GM12891 (cell line): ENCODE measurements at regions not wholly inside any gene's neighbourhood (a gene's known extent, or its start where the extent isn't known, plus 50 kb on each side); places are given as distances from the start of the nearest gene placed in this dataset.

Experiments used
- DNase-seq: peaks from one replicate; pipeline ENCODE4 v3.0.0; 2011; ENCODE audit warnings: low spot score; ENCODE audit not compliant: insufficient read length
- FAIRE-seq: peaks from 2 replicates; lab custom pipeline; 2011; peaks lifted over from hg19 to GRCh38; lab: Jason Lieb, UNC
- PAX5 ChIP-seq: IDR thresholded peaks from 2 replicates; pipeline ENCODE4 v1.6.1; 2011; ENCODE audit warnings: low read length, moderate library complexity, mild to moderate bottlenecking; ENCODE audit not compliant: insufficient read depth, severe bottlenecking
- POLR2A ChIP-seq: IDR thresholded peaks from 2 replicates; pipeline ENCODE4 v1.6.1; 2011; ENCODE audit warnings: low read depth, low read length, control low read depth
- POLR2AphosphoS5 ChIP-seq: IDR thresholded peaks from 2 replicates; pipeline ENCODE4 v1.6.1; 2011; ENCODE audit warnings: low read depth, low read length, control low read depth
- POU2F2 ChIP-seq: IDR thresholded peaks from 2 replicates; pipeline ENCODE4 v1.6.1; 2011; ENCODE audit warnings: low read depth, mild to moderate bottlenecking, control low read depth, low read length, moderate library complexity
- SPI1 ChIP-seq: IDR thresholded peaks from 2 replicates; pipeline ENCODE4 v1.6.1; 2011; ENCODE audit warnings: low read depth, low read length, control low read depth
- TAF1 ChIP-seq: IDR thresholded peaks from 2 replicates; pipeline ENCODE4 v1.6.1; 2011; ENCODE audit warnings: low read depth, low read length, control low read depth

DNA sequence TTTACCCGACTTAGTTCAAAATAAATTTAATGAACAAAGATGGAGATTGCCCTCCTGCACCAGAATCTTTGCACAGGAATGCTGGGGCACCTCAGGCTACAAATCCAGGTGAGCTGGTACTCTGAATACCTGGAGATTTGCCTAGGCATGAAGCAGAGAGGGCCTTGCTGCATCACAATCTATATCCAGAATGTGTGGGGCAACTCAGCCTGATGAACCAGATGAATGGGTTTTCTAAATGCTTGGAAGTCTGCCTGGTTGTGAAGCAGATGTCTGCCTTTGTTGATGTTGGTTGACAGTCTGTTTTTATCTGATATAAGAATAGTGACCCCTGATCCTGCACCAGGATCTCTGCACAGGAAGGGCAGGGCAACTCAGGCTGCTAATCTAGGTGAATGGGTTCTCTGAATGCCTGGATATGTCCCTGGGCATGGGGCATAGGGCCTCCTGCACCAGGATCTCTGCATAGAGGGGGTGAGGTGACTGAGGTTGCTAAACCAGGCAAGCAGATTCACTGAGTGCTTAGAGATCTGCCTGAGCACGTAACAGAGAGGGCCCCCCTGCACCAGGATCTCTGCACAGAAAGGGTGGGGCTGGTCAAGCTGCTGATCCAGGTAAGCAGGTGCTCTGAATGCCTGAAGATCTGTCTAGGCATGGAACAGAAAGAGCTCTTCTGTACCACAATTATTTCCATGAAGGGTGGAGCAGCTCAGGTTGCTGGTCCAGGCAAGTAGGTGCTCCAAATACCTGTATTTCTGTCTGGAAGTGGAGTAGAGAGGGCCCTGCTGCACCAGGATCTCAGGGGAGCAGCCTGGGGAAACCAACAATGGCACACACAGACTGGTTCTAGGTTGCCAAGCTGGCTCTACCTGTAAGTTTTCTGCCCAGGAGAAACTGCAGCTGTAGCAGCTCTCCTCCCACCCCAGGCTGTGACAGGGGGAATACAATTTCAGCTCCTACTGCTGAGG lies 437.5 kb downstream of the MMUT start:
- no peak for DNase-seq

DNA sequence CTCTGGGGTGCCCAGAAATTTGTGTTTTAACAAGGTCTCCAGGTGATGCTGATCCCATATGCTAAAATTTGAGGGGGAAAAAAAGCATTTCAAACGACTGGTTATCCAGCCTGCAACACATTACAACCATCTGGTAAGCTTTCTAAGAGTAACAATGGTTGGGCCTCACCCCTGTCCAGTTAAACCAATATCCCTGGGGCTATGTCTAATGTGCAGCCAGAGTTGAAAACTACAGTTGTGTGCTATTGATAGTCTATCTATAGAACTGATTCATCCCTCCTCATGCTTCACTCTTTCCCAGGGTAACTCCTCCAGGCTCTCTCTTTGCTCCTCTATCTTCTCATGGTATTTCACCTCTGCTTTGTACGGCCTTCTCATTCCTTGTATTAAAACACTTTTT lies 458.3 kb downstream of the MMUT start:
- FAIRE-seq: no peak
- no peak for DNase-seq
- TF ChIP-seq POLR2A (no peak), TAF1 (no peak), POU2F2 (no peak), SPI1 (no peak), PAX5 (no peak), POLR2AphosphoS5 (no peak)

More for the DNA sequence above, 437.5 kb downstream of the MMUT start:
- no peak for FAIRE-seq
- TF ChIP-seq PAX5: no peak

DNA sequence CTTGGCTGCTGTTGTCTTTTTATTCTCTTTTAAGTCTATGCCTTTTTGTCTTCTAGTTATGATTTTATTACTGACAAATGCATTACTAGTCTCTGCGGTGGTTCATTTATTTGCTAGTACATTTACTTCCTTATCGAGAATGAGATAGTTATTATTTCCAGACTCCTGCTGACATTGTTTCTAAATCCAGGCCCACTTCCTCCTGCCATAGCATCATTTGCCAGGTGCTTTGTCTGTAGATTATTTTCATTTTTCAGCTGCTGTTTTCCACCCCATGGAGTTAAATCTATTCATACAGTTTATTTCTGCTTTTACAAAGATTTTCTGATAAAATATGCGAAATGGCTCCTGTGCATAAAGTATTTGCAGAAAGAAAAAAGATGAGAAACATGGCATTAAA lies 459.7 kb downstream of the MMUT start:
- FAIRE-seq (no peak), DNase-seq (no peak)
- no peak for TF ChIP-seq POLR2AphosphoS5
- no peak for TF ChIP-seq POU2F2
- no peak for TF ChIP-seq POLR2A
- TF ChIP-seq SPI1: no peak
- no peak for TF ChIP-seq PAX5
- TF ChIP-seq TAF1: no peak

DNA sequence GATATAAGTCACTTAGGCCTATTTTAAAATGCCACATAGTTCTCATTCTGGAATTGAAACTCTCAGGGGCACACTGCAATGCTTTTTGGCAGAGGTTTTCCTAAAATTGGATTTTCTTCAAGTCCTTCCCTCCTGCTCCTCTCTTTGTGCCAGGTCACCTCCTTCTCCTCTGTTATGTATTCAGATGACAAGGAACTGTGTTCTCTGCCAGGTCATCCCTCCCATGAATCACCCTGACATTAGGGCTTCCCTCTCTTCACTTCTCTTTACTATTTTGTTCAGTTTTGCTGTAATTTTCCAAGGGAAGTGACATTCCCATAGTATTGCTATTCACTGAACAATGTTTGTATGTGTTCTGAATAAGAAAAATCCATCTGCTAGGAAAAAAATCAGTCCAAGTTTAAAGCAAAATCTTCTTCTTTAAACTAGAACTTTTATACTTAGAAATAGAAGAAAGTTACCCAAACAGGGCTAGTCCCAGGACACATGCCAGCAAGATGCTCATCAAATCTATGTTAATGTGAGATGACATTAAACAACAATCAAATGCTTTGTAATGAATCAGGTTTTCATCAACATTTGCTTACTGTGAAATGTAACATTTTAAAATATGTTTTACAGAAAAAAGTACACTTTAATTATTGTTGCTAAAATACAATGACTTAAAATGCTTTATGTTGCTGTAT lies 461.1 kb downstream of the MMUT start:
- FAIRE-seq (no peak), DNase-seq (no peak)
- TF ChIP-seq TAF1: no peak
- TF ChIP-seq POU2F2: no peak
- TF ChIP-seq PAX5: no peak

DNA sequence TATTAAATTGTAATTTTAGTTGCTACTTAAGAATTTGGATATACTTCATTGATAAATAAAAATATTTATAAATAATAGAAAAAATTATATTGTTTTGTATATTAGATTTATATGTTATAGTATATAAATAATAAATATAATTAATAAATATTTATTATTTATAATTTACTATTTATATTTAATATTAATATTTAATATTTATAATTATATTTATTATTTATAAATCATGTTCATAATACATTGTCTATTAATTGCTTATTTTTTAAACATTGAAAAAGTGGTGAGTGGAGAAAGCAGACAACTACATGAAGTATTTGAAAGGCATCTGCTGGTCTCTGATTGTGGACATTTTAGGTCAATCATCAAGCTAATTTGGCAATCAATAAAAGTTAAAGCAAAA lies 464.5 kb downstream of the MMUT start:
- no peak for TF ChIP-seq TAF1
- TF ChIP-seq POU2F2: no peak
- no peak for TF ChIP-seq SPI1
- no peak for TF ChIP-seq POLR2A
- no peak for TF ChIP-seq POLR2AphosphoS5
- TF ChIP-seq PAX5: no peak
- FAIRE-seq (no peak), DNase-seq (no peak)

DNA sequence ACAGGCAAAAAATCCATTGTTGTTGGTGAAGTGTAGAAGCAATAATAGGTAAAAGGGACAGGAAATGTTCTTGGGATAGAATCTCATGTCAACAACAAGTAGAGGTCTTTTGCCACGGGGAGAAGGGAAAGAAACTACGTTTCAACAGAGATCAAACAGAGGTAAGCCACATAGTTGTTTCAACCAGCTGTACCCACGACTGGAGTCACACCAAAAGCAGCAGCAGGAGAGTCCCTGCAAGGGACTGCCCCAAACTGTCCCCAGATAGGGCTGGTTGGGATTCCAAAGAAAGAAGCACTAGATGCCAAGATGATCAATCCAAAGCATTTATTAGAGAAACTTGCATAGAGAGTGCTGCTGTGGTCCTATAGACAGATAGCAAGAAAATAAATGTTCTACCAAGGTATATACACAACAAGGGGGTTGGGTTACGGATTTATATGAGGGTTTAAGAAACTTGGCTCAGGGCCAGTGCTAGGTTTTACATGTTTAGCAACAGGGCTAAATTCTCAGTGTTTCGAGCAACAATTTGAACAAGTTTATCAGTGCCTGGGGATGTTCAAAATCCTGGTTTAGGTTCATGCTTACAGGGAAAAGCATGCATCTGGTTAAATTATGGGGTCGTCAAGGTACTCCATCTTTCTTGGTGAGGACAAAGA lies 466.5 kb downstream of the MMUT start:
- no peak for DNase-seq
- no peak for FAIRE-seq
- TF ChIP-seq PAX5: no peak
- TF ChIP-seq POU2F2: no peak
- no peak for TF ChIP-seq POLR2AphosphoS5
- no peak for TF ChIP-seq TAF1
- TF ChIP-seq POLR2A: no peak

DNA sequence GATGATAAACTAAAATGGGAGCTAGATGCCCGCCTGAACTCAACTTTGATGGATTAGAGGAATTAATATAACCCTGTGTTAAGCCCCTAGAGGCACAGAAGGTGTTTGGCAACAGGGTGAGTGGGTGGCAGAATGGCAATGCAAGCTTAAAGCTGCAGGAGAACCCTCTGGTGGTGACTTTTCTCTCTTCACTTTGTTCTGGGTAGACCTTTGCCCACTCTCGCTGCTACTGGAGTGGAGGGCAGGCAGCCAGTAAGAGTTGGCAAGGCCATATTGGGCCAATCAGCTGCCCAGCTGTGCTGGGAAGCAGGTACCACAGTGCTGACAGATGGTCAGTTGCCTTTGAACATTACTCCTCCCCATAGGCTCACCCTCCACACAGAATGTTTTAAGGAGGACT lies 468.2 kb downstream of the MMUT start:
- TF ChIP-seq POLR2A (no peak), TAF1 (no peak), SPI1 (no peak), PAX5 (no peak)

DNA sequence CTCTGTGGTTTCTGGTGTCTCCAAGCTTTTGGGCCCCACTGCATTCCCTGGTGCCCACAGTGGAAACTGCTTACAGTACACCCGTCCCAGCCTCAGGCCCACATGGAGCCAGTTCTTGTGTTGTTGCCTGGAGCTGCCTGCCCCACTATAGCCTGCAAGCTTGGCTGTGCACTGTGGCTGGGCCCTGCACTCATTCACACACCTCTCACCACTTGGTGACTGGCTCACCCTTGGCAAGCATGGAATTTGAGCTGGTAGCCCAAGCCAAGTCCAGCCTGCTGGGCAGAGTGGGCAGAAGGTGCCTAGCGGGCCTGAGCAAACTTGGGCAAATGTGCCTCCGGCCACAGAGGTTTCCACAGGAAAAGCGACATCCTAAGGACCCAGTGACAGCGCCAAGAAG lies 472.3 kb downstream of the MMUT start:
- DNase-seq (no peak), FAIRE-seq (no peak)
- TF ChIP-seq POLR2AphosphoS5 (no peak), POLR2A (no peak)

More for the DNA sequence above, 468.2 kb downstream of the MMUT start:
- DNase-seq (no peak), FAIRE-seq (no peak)

DNA sequence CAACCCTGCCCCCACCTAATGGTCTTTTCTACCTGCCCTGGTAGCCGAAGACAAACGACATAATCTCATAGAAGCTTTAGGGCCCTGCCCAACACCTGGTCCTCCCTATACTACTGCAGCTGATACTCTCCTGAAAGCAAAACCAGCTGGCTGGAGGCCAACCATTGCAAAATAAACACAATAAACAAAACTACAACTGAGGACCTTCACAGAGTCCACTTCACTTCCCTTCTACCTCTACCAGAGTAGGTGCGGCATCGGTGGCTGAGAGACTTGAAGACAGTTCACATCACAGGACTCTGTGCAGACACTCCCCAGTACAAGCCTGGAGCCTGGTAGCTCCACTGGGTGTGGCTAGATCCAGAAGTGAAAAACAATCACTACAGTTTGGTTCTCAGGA lies 476.2 kb downstream of the MMUT start:
- FAIRE-seq (no peak), DNase-seq (no peak)
- no peak for TF ChIP-seq POLR2AphosphoS5

DNA sequence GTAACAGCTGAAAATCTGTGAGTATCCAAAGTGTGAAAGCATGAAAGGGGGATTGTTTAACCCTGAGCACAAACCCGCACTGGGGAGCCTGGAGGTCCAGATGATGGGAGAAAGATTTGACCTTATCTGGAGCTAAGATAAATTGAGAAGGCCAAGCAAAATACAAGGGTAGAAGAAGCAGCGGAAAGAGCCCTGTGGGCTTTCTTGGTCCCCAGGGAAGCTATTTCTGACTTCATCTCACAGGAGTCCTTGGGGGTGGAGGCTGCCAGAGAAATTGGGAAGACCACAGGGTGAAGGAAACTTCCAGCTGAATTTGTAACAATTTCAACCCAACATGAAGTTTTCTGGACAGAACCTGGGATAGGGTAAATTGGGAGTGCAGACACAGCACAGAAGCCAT lies 476.9 kb downstream of the MMUT start:
- DNase-seq (no peak), FAIRE-seq (no peak)
- TF ChIP-seq SPI1 (no peak), PAX5 (no peak), TAF1 (no peak), POLR2AphosphoS5 (no peak), POU2F2 (no peak), POLR2A (no peak)
